HepG2 (cell line): ENCODE measurements at regions not wholly inside any gene's neighbourhood (a gene's known extent, or its start where the extent isn't known, plus 50 kb on each side); places are given as distances from the start of the nearest gene placed in this dataset.

Source experiments
- ATAC-seq: fragments of 200-7000 bp; cut with Tn5 transposase; 3 replicates; pipeline ENCODE4 v1.9.1; 2020; ENCODE audit warnings: mild to moderate bottlenecking, moderate library complexity
- BruUV-seq: library from RNA; stranded (reverse); fragments of 400-500 nt; replicated peaks from 2 replicates; lab custom pipeline; 2021; lab: Mats Ljungman, UMichigan
- CTCF ChIA-PET: fragments of 300-600 bp; formaldehyde crosslinking; extraction: SDS; loops from one replicate; lab custom pipeline; 2021; ENCODE audit warnings: low total read pairs, inconsistent platforms, low intra/inter-chr PET ratio; lab: Yijun Ruan, JAX
- POLR2A ChIA-PET: fragments of 350-600 bp; sonication (Branson Sonifier 250); formaldehyde crosslinking; loops from one replicate; lab custom pipeline; 2020; ENCODE audit warnings: antibody characterized with exemption, inconsistent platforms; lab: Yijun Ruan, JAX
- DNase-seq: peaks from one replicate; pipeline ENCODE4 v3.0.0-alpha.2; 2015; ENCODE audit warnings: low spot score
- FAIRE-seq: peaks from 3 replicates; lab custom pipeline; 2011; peaks lifted over from hg19 to GRCh38; lab: Jason Lieb, UNC
- H2AFZ ChIP-seq: one replicate; pipeline ENCODE4 v1.6.1; 2011; ENCODE audit warnings: low read length, inconsistent platforms
- H3K27ac ChIP-seq: fragments of 300-600 bp; 3 replicates; pipeline ENCODE4 v1.8.0; 2011; ENCODE audit warnings: mixed run types, mild to moderate bottlenecking, mixed read lengths, low read length, inconsistent platforms; ENCODE audit not compliant: insufficient read depth; ENCODE audit errors: extremely low read length
- H3K27me3 ChIP-seq, 2 experiments: fragments of 200-600 bp in 1 of 2; 2 replicates in 1 of 2; 3 replicates in 1 of 2; pipeline versions ENCODE4 v1.6.0 to v1.8.0; 2011; ENCODE audit warnings: low read length in 2 of 2, mild to moderate bottlenecking in 2 of 2, moderate library complexity in 2 of 2, inconsistent platforms in 1 of 2; ENCODE audit not compliant: insufficient read depth in 2 of 2, control insufficient read depth in 1 of 2
- H3K36me3 ChIP-seq, 2 experiments: fragments of 200-600 bp in 1 of 2; replicated peaks in 1 of 2; 2 replicates in 1 of 2; 3 replicates in 1 of 2; pipeline versions ENCODE4 v1.5.1 to v1.8.0; 2011; ENCODE audit warnings: low read length in 2 of 2, inconsistent platforms in 1 of 2; ENCODE audit not compliant: insufficient read depth in 2 of 2, control insufficient read depth in 1 of 2
- H3K4me1 ChIP-seq: 2 replicates; pipeline ENCODE4 v1.5.1; 2012; ENCODE audit warnings: low read length, inconsistent platforms; ENCODE audit not compliant: insufficient read depth
- H3K4me2 ChIP-seq: 2 replicates; pipeline ENCODE4 v1.6.0; 2011; ENCODE audit warnings: low read depth, low read length, inconsistent platforms
- H3K4me3 ChIP-seq, 3 experiments: fragments of 200-600 bp in 1 of 3; sonication (generic), shearing (Covaris generic) in 1 of 3; replicated peaks in 1 of 3; 2 replicates each; pipeline ENCODE4 v1.5.1; 2011 to 2016; ENCODE audit warnings: low read length in 3 of 3, inconsistent platforms in 2 of 3, low read depth in 2 of 3, mild to moderate bottlenecking in 2 of 3, control low read depth in 1 of 3, mixed read lengths in 1 of 3; ENCODE audit not compliant: insufficient read depth in 1 of 3
- H3K79me2 ChIP-seq: one replicate; pipeline ENCODE4 v1.6.1; 2011; ENCODE audit warnings: low read length, inconsistent platforms; ENCODE audit not compliant: insufficient read depth
- H3K9ac ChIP-seq: 2 replicates; pipeline ENCODE4 v1.6.0; 2011; ENCODE audit warnings: mild to moderate bottlenecking, low read depth, low read length, inconsistent platforms; ENCODE audit not compliant: insufficient read depth
- H3K9me3 ChIP-seq: 2 replicates; pipeline ENCODE4 v1.5.1; 2012; ENCODE audit warnings: mild to moderate bottlenecking, low read length
- H4K20me1 ChIP-seq: 2 replicates; pipeline ENCODE4 v1.6.0; 2011; ENCODE audit warnings: inconsistent platforms, mild to moderate bottlenecking, low read length, moderate library complexity; ENCODE audit not compliant: insufficient read depth
- ATF3 ChIP-seq: sonication (generic); formaldehyde crosslinking; IDR thresholded peaks from 2 replicates; pipeline ENCODE4 v1.4.0; 2020; ENCODE audit warnings: missing genetic modification reagents
- ATF7 ChIP-seq, 2 experiments: fragments of 450-650 bp in 1 of 2; sonication (generic) in 1 of 2; formaldehyde crosslinking in 1 of 2; IDR thresholded peaks; 2 replicates each; pipeline versions ENCODE4 v1.4.0 to v1.6.1; 2016 to 2020; ENCODE audit warnings: antibody characterized with exemption in 1 of 2, mild to moderate bottlenecking in 1 of 2, missing genetic modification reagents in 1 of 2
- ETV5 ChIP-seq: IDR thresholded peaks from 2 replicates; pipeline ENCODE4 v1.6.1; 2018; ENCODE audit warnings: missing biosample characterization, missing genetic modification reagents, inconsistent platforms, borderline replicate concordance
- FOXK2 ChIP-seq: fragments of 450-650 bp; IDR thresholded peaks from 2 replicates; pipeline ENCODE4 v1.6.1; 2016
- GTF3A ChIP-seq: sonication (generic); formaldehyde crosslinking; conservative IDR thresholded peaks from 2 replicates; pipeline ENCODE4 v1.4.0; 2020; ENCODE audit warnings: mild to moderate bottlenecking, missing genetic modification reagents
- IKZF4 ChIP-seq: sonication (generic); formaldehyde crosslinking; IDR thresholded peaks from 2 replicates; pipeline ENCODE4 v1.5.1; 2020; ENCODE audit warnings: borderline replicate concordance, mild to moderate bottlenecking, low read depth, missing genetic modification reagents; ENCODE audit errors: not compliant biosample characterization
- MIXL1 ChIP-seq: IDR thresholded peaks from 2 replicates; pipeline ENCODE4 v1.6.1; 2016
- MZF1 ChIP-seq: sonication (generic); formaldehyde crosslinking; IDR thresholded peaks from 2 replicates; pipeline ENCODE4 v1.8.1; 2023; ENCODE audit warnings: mild to moderate bottlenecking, missing genetic modification reagents, borderline replicate concordance
- NCOA2 ChIP-seq: sonication (generic); formaldehyde crosslinking; IDR thresholded peaks from 2 replicates; pipeline ENCODE4 v1.8.0; 2022; ENCODE audit warnings: inconsistent platforms
- SETDB1 ChIP-seq: sonication (generic); formaldehyde crosslinking; IDR thresholded peaks from 2 replicates; pipeline ENCODE4 v1.5.1; 2020; ENCODE audit warnings: missing genetic modification reagents, mild to moderate bottlenecking, borderline replicate concordance
- SMAD1 ChIP-seq: sonication (generic); formaldehyde crosslinking; IDR thresholded peaks from 2 replicates; pipeline ENCODE4 v1.4.0; 2020; ENCODE audit warnings: missing genetic modification reagents, low read depth, mild to moderate bottlenecking, borderline replicate concordance
- SRF ChIP-seq: IDR thresholded peaks from 2 replicates; pipeline ENCODE4 v1.6.1; 2011; ENCODE audit warnings: mild to moderate bottlenecking, low read depth, low read length, moderate library complexity
- TAF1 ChIP-seq: sonication (generic); formaldehyde crosslinking; IDR thresholded peaks from 2 replicates; pipeline ENCODE4 v1.4.0; 2020; ENCODE audit warnings: missing genetic modification reagents
- ZNF660 ChIP-seq: sonication (generic); formaldehyde crosslinking; IDR thresholded peaks from 2 replicates; pipeline ENCODE4 v1.5.1; 2020; ENCODE audit warnings: mild to moderate bottlenecking, low read depth, missing genetic modification reagents, borderline replicate concordance
- ZNF761 ChIP-seq: sonication (generic); formaldehyde crosslinking; conservative IDR thresholded peaks from 2 replicates; pipeline ENCODE4 v1.4.0; 2020; ENCODE audit warnings: mild to moderate bottlenecking, missing genetic modification reagents
- ZNF784 ChIP-seq: sonication (generic); formaldehyde crosslinking; IDR thresholded peaks from 2 replicates; pipeline ENCODE4 v1.5.1; 2020; ENCODE audit warnings: missing genetic modification reagents, mild to moderate bottlenecking, borderline replicate concordance
- ZNF816 ChIP-seq: sonication (generic); formaldehyde crosslinking; IDR thresholded peaks from 2 replicates; pipeline ENCODE4 v1.8.0; 2022; ENCODE audit warnings: missing genetic modification reagents, mild to moderate bottlenecking, borderline replicate concordance
- ZSCAN30 ChIP-seq: sonication (generic); formaldehyde crosslinking; IDR thresholded peaks from 2 replicates; pipeline ENCODE4 v1.5.0; 2020; ENCODE audit warnings: mild to moderate bottlenecking, missing genetic modification reagents
- WGBS: methylation state at CpG from one replicate; pipeline ENCODE4 v1.1.6; 2017; ENCODE audit warnings: low lambda C conversion rate; 5-methylcytosine and 5-hydroxymethylcytosine counted together
- in situ Hi-C: cut with HindIII; loops from 2 replicates; pipeline ENCODE4 v1.10.0; 2017; ENCODE audit warnings: low pct_unique_long_range_greater_than_20kb; ENCODE audit not compliant: extremely low pct_ligation_motif_present
- intact Hi-C: fragments of 100-400 bp; cut with micrococcal nuclease; formaldehyde crosslinking; loops from one replicate; pipeline ENCODE4 v1.10.0; 2022; ENCODE audit not compliant: unreplicated experiment
- TF ChIP-seq, protein P1 (sequence below): sonication (generic); formaldehyde crosslinking; IDR thresholded peaks from 2 replicates; pipeline ENCODE4 v1.8.0; 2022; ENCODE audit warnings: missing genetic modification reagents, mild to moderate bottlenecking, moderate library complexity, borderline replicate concordance

DNA sequence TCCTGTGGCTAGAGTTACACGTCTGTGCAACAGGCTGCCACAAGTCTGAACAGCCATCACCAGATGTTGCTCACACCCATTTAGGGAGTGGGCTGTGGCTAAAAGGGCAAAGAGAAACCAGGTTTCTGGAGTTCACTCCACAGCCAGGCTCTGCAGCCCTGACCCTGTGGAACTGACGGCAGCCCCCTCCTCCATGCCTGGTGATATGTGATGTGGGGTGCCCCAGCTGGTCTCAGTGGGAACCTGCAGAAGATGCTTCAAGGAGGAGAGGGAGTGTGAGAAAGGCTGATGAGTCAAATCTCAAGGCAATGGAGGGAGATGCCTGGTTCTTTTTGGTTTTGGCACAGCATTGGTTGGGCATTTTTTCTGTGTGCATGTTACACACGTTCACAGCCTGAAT, 130.6 kb downstream of the TPRA1 start:
- BruUV-seq, result no TSS peak
- Histone ChIP-seq H3K4me3 (no peak overlapping the region), H3K4me2 (no peak overlapping the region), H3K27ac (no peak overlapping the region), H3K4me1 (no peaks in the 10 kb centered on the region), H4K20me1 (no peaks in the 10 kb centered on the region), H3K36me3 (no peaks in the 10 kb centered on the region), H3K79me2 (no peaks in the 10 kb centered on the region), H3K9me3 (no peaks in the 10 kb centered on the region), H3K9ac (no peak overlapping the region), H2AFZ (no peak overlapping the region), H3K27me3 (peaks cover 3 to 48% of the 10 kb centered on the region in 2 experiments; a peak in 4 of 5 replicates)
- ChIA-PET POLR2A (no interaction called here), CTCF (no interaction called here)
- ATAC-seq, result no peak
- intact Hi-C loops (loop anchor here (5.0 kb wide), 2 partner anchors 418 to 783 kb away; no protein-coding TSS in a partner anchor), in situ Hi-C loops (loop anchor here (5.0 to 10.0 kb wide), 3 partner anchors 205 to 783 kb away; no protein-coding TSS in a partner anchor)
- WGBS, result 21% methylated on average over 3 of the region's 3 CpGs
- TF ChIP-seq ZNF660 (no peak), NCOA2 (CRISPR knock-in tag) (no peak), SETDB1 (CRISPR knock-in tag) (no peak), ZNF784 (CRISPR knock-in tag) (no peak), ZSCAN30 (CRISPR knock-in tag) (no peak), ZNF761 (CRISPR knock-in tag) (no peak), ZNF816 (CRISPR knock-in tag) (no peak), MIXL1 (CRISPR knock-in tag) (no peak), SMAD1 (CRISPR knock-in tag) (no peak), TAF1 (CRISPR knock-in tag) (no peak), ATF3 (CRISPR knock-in tag) (no peak), ETV5 (CRISPR knock-in tag) (no peak), SRF (no peak), IKZF4 (CRISPR knock-in tag) (no peak), ATF7 (IDR thresholded peaks at IDR 0.05) (no peak), ATF7 (CRISPR knock-in tag; IDR thresholded peaks at IDR 0.05) (no peak), FOXK2 (no peak), GTF3A (no peak), MZF1 (CRISPR knock-in tag) (no peak)
- TF ChIP-seq, protein P1, sequence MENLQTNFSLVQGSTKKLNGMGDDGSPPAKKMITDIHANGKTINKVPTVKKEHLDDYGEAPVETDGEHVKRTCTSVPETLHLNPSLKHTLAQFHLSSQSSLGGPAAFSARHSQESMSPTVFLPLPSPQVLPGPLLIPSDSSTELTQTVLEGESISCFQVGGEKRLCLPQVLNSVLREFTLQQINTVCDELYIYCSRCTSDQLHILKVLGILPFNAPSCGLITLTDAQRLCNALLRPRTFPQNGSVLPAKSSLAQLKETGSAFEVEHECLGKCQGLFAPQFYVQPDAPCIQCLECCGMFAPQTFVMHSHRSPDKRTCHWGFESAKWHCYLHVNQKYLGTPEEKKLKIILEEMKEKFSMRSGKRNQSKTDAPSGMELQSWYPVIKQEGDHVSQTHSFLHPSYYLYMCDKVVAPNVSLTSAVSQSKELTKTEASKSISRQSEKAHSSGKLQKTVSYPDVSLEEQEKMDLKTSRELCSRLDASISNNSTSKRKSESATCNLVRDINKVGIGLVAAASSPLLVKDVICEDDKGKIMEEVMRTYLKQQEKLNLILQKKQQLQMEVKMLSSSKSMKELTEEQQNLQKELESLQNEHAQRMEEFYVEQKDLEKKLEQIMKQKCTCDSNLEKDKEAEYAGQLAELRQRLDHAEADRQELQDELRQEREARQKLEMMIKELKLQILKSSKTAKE (CRISPR knock-in tag), result no peak
- no peak for DNase-seq
- FAIRE-seq, result no peak
